SIG-M5 treated with dmso at 0.1 percent for 504 hours (cell line): ENCODE measurements at regions not wholly inside any gene's neighbourhood (a gene's known extent, or its start where the extent isn't known, plus 50 kb on each side); places are given as distances from the start of the nearest gene placed in this dataset.

Source experiments
- DNase-seq: peaks from one replicate; lab custom pipeline; 2025; ENCODE audit not compliant: unreplicated experiment; lab: John Stamatoyannopoulos, UW

- DNase-seq, result no peak
These were observed 227.4 kb downstream of the MAN2A1 start for GRCh38 chr5:109917154-109917546.

GRCh38 chr5:109917966-109918365, 228.2 kb downstream of the MAN2A1 start:
- DNase-seq, result no peak

GRCh38 chr5:109920736-109921135, 231.0 kb downstream of the MAN2A1 start:
- no peak for DNase-seq

DNA sequence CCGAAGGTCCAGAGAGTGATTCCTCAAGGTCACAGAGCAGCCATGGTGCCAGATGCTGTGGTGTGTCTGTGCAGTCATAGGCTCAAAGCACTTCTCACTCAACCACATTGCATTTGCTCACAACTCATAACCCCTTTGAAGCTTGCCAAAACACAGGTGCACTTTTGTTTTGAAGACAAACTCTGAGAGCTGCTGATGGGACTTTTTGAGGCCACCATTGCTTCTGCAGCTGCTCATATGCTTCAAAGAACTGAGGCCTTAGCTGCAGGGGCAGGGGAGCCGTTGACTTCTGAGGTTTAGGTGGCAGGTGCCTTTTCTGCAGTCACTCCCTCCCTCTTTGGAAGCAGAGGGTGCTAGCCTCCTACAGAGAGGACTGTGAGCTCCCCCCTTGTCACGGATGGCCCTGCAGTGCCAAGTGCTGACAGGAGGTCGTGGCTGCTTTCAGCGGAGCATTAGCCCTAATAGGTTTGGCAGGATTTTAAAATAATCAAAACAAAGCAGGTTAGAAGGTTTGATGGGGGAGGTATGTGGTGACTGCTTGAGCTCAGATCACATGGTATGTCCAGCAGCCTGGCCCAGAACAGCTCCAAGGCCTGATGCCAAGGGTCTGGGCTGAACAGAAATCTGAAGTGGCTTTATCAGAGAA, 232.1 kb downstream of the MAN2A1 start:
- DNase-seq, result no peak

GRCh38 chr5:109922381-109922995, 232.8 kb downstream of the MAN2A1 start:
- DNase-seq, result no peak

DNA sequence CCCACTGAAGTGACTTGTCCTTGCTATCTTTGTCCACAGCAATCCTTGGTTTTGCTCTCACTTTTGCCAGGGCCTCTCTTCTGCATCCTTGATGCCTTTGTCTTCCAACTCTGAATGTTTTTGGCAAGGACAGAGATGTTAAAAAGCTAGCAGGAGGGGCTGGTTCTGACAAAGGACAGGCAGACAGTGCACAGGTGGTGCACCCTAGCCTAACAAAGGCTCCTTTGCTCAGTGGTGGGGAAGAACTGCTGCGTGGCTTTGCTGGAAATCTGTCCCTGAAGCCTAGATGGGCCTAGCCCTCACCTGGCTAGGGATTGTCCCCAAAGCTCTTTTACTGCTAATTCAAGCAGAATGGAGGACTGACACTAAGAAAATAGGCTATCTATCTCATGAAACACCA, 233.5 kb downstream of the MAN2A1 start:
- no peak for DNase-seq

DNA sequence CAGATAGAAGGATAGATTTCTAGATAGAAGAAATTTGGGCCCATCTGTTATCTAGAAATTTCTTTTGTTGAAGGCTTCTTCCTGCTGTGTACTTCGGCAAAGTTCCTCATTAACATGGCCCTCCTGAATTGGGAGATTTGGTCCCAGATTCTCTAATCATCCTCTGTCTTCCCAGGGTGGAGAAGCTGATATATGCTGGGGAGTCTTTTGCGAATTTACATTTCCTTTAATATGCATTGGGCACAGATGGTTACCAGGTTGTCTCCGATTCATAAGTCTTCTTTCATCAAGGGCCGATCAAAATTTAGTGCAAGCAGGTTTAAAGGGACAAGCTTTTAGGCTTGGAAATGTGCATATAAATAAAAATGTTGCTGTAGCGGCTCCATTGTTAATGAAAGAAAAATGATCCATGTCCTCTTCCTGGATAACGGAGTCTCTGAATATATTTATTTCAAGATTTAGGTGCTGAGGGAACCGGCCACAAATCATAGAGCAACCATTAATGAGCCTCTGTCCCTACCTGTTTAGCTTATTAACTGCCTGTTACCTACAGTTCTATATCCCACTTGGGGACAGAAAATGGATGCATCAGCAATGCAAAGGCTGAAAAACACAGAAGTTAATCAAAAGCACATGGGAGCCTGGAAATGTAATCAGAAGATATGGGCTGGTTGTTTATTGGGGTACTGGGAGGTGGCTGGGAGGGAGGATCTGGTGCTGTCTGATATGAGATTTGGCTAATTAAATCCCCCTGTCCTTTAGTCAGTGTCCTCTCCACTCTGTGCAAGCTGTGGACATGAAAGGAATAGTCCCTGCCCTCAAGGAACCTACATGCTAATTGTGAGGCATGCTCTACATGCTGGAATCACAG, 234.7 kb downstream of the MAN2A1 start:
- no peak for DNase-seq

DNA sequence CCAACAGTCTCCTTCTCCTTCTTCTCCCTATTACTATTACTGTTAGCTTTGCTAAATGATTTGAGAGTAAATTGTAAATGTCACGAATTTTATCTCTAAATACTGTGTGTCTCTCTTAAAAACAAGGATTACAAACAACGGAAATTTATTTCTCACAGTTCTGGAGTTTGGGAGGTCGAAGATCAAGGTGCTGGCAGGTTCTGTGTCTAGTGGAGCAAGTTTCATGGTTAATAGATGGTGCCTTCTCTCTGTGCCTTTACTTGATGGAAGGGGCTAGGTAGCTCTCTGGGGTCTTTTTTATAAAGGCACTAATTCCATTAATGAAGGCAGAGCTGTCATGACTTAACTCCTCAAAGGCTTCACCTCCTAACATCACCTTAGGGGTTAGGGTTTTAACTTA, 237.9 kb downstream of the MAN2A1 start:
- DNase-seq, result no peak

GRCh38 chr5:109928046-109928445, 238.3 kb downstream of the MAN2A1 start:
- no peak for DNase-seq

- DNase-seq, result no peak
These were observed 239.1 kb downstream of the MAN2A1 start for GRCh38 chr5:109928811-109929210.

DNA sequence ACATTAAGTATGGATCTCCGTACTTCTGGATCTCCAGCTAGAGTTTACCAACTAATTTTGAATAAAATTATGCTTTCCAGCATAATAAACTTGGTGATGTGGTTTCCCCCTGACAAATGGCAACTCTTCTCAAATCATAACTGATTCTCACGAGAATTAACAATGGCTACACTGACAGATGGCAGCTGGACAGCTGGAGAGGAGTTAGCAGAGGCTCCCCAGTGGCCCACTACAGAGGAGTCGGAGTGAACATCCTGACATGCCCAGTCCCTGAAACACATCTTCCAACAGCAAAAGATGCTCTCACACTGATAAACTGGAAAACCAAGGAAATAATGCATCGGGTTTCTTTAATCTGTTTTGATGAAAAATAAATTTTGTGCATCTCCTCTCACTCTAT, 239.6 kb downstream of the MAN2A1 start:
- DNase-seq, result no peak

GRCh38 chr5:109929911-109930310, 240.2 kb downstream of the MAN2A1 start:
- no peak for DNase-seq

DNA sequence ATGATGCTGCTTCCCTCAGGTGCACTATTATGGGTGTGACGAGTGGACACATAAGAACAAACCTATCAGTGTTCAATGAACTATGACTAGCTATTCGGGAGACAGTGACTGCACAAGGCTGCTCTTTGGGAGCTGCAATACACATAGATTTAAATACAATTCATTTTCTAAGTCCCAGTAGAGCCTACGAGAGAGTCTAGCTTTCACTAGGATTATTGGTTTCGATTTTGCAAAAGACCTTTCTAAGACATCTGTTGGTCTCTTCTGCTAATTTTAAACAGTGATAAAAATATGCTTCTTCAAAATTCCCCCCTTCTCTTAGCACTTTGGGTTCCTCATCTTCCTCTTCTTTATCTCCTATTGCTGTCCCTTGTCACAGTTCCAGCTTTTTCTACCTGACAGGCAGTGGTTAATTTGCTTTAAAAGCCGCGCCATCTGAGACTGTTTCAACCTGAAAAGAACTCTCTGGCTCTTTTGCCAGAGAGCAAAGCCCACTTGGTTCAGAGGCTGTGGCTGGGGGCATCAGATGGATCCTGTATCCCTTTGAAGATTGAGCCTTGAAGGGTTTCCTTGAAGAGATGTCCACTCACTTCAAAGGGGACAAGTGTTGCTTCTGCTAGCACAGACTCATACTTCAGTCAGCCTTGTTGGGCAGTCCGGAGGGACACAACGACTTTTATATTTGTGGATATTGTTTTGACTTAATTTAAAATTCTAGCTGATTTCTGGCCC, 241.5 kb downstream of the MAN2A1 start:
- DNase-seq, result no peak

- DNase-seq, result no peak
These were observed 246.2 kb downstream of the MAN2A1 start for GRCh38 chr5:109935833-109936490.

GRCh38 chr5:109936996-109937395, 247.3 kb downstream of the MAN2A1 start:
- DNase-seq, result no peak

DNA sequence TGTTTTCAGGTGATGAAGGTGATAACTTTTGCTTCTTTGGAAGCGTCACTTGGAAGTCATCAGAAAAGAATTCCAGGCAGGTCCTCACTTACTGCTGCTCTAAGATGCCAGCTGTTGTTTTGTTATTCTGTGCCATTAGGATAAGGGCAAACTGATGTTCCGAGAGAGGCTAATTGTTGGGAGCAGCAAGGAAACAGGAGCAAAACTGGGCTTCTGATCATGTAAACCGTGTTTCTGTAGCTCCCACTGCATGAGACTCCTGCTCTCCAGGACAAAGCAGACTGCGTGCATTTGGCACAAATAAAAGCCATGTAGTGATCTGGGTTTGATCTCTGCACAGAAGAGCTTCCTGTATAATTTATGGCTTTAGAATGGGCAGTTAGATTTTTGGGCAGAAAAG, 248.2 kb downstream of the MAN2A1 start:
- DNase-seq, result no peak

- no peak for DNase-seq
These were observed 248.7 kb downstream of the MAN2A1 start for GRCh38 chr5:109938453-109938852.

DNA sequence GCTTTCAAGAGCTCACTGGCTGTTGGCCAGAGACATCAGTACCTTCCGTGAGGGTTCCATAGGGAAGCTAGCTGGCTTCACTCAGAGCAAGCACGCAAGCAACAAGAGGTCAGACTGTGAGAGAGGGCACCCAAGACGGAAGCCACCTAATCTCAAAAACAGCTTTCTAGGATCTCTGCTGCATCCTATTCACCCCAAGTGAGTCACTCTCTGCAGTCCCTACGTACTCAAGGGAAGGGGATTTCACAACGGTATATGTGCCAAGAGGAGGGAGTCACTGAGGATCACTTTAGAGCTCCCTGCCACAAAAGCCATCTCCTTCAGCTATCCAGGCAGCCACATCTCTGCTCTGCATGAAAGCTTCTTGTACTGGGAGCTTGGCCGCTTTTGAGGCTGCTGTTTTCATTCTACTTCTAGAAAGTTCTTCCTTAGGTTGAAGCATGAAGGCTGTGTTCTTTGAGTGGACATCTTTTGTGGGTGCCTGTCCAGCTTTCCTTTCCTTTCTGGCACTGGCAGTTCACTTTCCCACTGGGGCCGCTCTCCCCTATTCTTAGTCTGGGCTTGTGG, 249.5 kb downstream of the MAN2A1 start:
- DNase-seq, result peak; percentile 63

DNA sequence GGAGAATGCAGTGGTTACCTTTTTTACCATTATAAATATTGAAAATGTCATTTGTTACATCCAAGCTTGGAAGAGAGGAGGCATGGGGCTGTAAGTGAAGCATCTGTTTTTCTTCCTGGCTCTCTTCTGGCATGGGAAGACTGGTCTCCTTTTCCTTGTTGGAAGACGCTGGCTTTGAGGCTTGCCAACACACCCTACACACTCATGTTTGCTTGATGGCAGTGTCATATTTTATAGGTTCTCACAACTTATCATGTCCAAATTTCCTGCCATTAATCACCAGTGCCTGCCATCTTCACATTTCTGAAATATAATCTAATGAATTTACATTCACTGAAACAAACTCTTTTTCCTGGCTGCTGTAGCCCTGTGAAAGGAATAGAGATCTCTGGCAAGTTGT, 252.9 kb downstream of the MAN2A1 start:
- no peak for DNase-seq

DNA sequence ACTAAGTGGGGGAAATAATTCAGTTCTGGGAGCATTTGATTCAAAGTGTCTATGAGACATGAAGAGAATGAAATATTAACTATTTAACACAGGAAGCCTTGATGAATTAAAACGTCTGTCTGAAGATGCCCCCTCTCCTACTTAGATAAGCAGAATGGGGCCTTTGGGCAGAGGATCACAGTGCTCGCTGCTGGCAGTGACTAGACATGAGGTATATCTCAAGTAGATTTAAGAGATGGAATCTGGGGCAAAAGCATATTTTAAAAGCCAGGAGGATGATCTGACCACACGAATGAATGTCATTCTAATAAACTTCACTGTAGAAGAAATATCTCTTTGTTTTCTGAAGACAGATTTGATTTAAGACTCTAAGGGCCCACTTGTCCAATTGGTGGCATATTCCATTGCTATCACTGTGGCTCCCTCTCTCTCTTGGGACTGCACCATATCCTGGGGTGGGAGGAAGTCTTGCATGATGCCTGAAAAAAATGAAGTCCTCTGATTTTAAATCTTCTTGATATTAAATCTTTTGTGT, 254.0 kb downstream of the MAN2A1 start:
- no peak for DNase-seq
